ENCODE measurements at regions not wholly inside any gene's neighbourhood (a gene's known extent, or its start where the extent isn't known, plus 50 kb on each side); places are given as distances from the start of the nearest gene placed in this dataset.

DNA sequence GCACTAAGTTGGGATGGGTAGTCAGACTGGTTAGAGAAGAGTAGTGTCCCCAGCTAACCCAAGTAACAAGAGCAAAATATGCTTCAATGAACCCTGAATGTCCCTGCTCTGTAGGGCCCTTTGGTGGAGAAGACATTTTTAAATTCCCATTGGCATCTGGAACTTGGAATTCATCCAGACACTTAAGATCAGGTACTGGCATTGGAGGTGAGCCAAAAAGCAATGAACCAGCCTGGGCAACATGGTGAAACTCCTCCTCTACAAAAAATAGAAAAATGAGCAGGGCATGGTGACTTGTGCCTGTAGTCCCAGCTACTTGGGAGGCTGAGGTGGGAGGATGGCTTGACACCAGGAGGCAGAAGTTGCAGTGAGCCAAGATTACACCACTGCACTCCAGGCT is 58.9 kb upstream of the ZNF618 start:
- Histone ChIP-seq H3K27ac (ENCODE audit: low read depth in 1 of 2, low read length in 1 of 2) (no peak overlapping the region), H3K4me3 (ENCODE audit: low read length in 2 of 2) (no peak overlapping the region), H3K4me1 (ENCODE audit: control insufficient read depth in 2 of 2, insufficient read depth in 2 of 2, low read length in 2 of 2) (no peaks in the 10 kb centered on the region), H3K36me3 (ENCODE audit: control insufficient read depth in 2 of 2, insufficient read depth in 2 of 2, low read length in 1 of 2) (no peaks in the 10 kb centered on the region), H3K9me3 (ENCODE audit: control insufficient read depth in 2 of 2, insufficient read depth in 1 of 2, low read length in 1 of 2) (no peaks in the 10 kb centered on the region), H3K27me3 (ENCODE audit: control insufficient read depth in 2 of 2, insufficient read depth in 1 of 2, low read length in 1 of 2) (no peaks in the 10 kb centered on the region)
- DNase-seq (ENCODE audit: low read depth in 6 of 9, low spot score in 9 of 9): no peak

DNA sequence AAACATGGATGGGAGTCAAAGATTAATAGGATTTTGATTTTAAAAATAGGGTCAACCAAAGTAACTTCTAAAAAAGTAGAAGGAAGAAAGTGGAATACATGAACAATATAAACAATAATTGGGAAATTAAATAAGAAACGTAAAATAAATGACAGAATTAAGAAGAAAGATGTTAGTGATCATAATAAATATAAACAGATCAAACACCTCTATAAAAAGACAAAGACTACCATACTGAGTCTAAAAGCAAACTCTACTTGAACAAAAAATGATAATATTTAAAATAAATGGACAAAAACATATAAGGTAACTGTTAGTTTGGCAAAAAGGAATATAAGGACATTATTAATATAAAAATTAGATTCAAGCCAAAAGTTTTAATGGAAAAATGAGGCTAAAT is 57.7 kb upstream of the ZNF618 start:
- no peak for DNase-seq (ENCODE audit: low read depth in 6 of 9, low spot score in 9 of 9)
- Histone ChIP-seq H3K36me3 (ENCODE audit: control insufficient read depth in 2 of 2, insufficient read depth in 2 of 2, low read length in 1 of 2) (no peaks in the 10 kb centered on the region), H3K4me3 (ENCODE audit: low read length in 2 of 2) (no peak overlapping the region), H3K9me3 (ENCODE audit: control insufficient read depth in 2 of 2, insufficient read depth in 1 of 2, low read length in 1 of 2) (no peaks in the 10 kb centered on the region), H3K4me1 (ENCODE audit: control insufficient read depth in 2 of 2, insufficient read depth in 2 of 2, low read length in 2 of 2) (no peaks in the 10 kb centered on the region), H3K27me3 (ENCODE audit: control insufficient read depth in 2 of 2, insufficient read depth in 1 of 2, low read length in 1 of 2) (no peaks in the 10 kb centered on the region), H3K27ac (ENCODE audit: low read depth in 1 of 2, low read length in 1 of 2) (no peak overlapping the region)
- WGBS: 93% methylated on average over 1 of the region's 1 CpG

DNA sequence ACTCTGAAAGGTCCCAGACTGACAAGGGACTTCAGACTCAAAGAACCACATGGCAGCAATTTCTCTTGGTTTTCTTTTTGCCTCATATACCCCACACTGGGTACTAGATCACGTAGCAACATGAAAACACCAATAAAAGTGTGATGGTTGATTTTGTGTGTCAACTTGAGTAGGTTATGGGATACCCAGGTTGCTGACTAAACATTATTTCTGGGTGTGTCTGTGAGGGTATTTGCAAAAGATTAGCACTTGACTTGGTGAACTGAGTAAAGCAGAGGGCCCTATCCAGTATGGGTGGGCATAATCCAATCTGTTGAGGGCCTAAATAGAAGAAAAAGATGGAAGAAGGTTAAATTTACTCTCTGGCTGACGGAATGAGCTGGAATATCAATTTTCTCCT is 53.8 kb upstream of the ZNF618 start:
- DNase-seq (ENCODE audit: low read depth in 6 of 9, low spot score in 9 of 9): no peak

DNA sequence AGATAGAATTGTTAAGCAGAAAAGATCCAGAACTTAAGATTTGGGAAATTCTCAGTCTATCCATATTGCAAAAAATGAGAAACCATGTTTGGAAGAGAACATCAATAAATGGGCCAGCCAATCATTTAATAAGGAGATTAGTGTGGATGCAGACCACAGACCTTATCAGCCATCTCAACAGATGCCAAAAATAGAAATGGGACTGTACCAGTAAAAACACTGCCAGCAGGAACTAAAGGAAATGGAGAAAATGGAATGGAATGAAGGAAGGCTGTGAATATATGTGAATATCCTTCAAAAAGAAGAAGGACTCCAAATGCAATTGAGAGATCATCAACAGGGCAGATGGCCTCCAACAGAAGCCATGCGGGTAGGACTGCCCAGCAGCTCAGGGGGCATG is 52.7 kb upstream of the ZNF618 start:
- no peak overlapping the region for H3K27ac ChIP-seq (ENCODE audit: low read depth in 1 of 2, low read length in 1 of 2)
- H3K9me3 ChIP-seq (ENCODE audit: control insufficient read depth in 2 of 2, insufficient read depth in 1 of 2, low read length in 1 of 2): no peaks in the 10 kb centered on the region
- H3K4me3 ChIP-seq (ENCODE audit: low read length in 2 of 2): no peak overlapping the region
- 100% methylated on average over 1 of the region's 1 CpG for WGBS
- no peaks in the 10 kb centered on the region for H3K36me3 ChIP-seq (ENCODE audit: control insufficient read depth in 2 of 2, insufficient read depth in 2 of 2, low read length in 1 of 2)
- no peak for DNase-seq (ENCODE audit: low read depth in 6 of 9, low spot score in 9 of 9)
- no peaks in the 10 kb centered on the region for H3K4me1 ChIP-seq (ENCODE audit: control insufficient read depth in 2 of 2, insufficient read depth in 2 of 2, low read length in 2 of 2)
- H3K27me3 ChIP-seq (ENCODE audit: control insufficient read depth in 2 of 2, insufficient read depth in 1 of 2, low read length in 1 of 2): no peaks in the 10 kb centered on the region

More for the DNA sequence above, 53.8 kb upstream of the ZNF618 start:
- H3K4me3 ChIP-seq (ENCODE audit: low read length in 2 of 2): no peak overlapping the region
- no peak overlapping the region for H3K27ac ChIP-seq (ENCODE audit: low read depth in 1 of 2, low read length in 1 of 2)
- 95% methylated on average over 2 of the region's 2 CpGs for WGBS
- H3K27me3 ChIP-seq (ENCODE audit: control insufficient read depth in 2 of 2, insufficient read depth in 1 of 2, low read length in 1 of 2): no peaks in the 10 kb centered on the region
- no peaks in the 10 kb centered on the region for H3K36me3 ChIP-seq (ENCODE audit: control insufficient read depth in 2 of 2, insufficient read depth in 2 of 2, low read length in 1 of 2)
- H3K4me1 ChIP-seq (ENCODE audit: control insufficient read depth in 2 of 2, insufficient read depth in 2 of 2, low read length in 2 of 2): no peaks in the 10 kb centered on the region
- no peaks in the 10 kb centered on the region for H3K9me3 ChIP-seq (ENCODE audit: control insufficient read depth in 2 of 2, insufficient read depth in 1 of 2, low read length in 1 of 2)

Measured in thymus (tissue), 11 donors.